HK-2 (cell line): ENCODE measurements at regions not wholly inside any gene's neighbourhood (a gene's known extent, or its start where the extent isn't known, plus 50 kb on each side); places are given as distances from the start of the nearest gene placed in this dataset.
"Not testable (repeated sequence)": the region's sequence is repeated elsewhere in the genome, so short reads cannot be mapped to it uniquely, and the experiment has no call there.

Experiments used
- DNase-seq: peaks from one replicate; pipeline ENCODE4 v3.0.0-alpha.2; 2018; ENCODE audit not compliant: unreplicated experiment

DNA sequence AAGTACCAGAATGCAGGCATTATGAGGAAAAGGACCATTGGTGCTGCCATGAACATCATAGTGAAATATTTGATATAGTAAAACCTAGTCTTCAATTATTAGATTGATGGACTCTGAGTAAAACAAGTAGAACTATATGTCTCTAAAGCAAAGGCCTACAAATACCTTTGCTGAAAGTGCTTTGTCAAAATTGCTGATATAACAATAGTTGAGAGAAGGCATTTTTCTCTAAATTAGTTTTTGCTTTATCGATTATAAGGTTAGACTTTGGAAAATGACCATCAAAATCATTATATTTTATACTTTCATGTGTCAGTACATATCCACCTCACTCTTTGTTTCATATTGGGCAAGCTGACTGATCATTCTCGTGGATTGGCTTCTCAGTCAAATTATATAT, 836.0 kb upstream of the FBXO33 start:
- no peak for DNase-seq

DNA sequence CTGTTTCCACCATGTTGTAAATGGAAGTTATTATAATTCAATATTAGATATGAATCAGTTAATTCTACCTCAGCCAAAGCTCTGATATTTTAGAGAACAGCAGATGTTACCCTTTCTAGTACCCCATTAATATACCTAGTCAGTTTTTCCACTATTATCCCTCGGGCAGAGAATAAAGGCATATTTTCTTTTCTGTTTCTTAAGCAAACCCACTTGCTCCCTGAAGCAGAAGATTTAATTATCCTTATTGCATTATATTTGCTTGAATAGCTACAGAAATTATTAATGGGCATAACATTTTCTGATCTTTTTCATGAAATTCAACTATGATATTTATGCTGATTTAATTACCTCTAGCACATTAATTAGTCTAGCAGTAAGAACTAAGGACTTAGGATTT, 832.9 kb upstream of the FBXO33 start:
- no peak for DNase-seq

DNA sequence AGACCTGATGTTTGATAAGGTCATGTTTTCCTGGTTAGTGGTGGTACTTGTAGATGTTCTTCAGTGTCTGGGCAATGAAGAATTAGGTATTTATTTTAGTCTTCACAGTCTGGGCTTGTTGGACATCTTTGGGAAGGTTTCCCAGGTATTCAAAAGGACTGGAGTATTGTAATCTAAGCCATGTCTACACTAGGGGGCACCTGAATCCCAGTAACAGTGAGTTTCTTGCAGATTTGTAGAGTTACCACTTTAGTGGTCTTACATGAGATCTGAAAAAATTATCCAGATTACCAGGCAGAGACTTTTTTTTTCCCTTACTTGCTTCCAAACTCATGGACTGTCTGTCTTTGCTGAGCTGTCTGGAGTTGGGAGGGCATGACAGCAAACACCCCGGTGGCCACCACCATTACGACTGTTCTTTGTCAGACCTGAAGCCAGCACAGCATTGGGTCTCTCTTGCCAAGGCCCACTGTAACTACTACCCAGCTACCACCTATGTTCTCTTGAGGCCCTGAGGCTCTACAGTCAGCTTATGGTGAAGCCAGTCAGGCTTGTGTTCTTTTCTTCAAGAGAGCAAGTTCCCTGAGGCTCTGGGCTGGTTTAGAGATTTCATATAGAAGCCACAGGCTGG, 820.7 kb upstream of the FBXO33 start:
- no peak for DNase-seq

DNA sequence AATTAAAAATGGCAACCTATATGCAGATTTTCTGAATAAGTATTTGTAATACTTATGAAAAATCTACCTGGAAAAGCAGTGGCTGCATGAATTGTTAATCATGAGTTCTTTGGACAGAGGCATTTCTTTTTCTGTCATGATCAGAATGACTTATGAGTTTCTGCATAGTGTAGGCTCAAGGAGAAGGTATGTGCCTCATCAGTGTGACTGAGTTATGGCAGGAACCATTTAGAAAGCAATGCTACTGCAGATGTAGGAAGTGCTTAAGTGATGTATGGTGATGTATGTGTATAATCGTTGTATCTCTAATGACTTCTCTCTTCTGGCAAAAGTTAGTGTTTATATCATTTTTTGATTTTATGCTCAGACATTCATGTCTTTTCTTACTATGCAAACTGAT, 816.4 kb upstream of the FBXO33 start:
- DNase-seq, result no peak

DNA sequence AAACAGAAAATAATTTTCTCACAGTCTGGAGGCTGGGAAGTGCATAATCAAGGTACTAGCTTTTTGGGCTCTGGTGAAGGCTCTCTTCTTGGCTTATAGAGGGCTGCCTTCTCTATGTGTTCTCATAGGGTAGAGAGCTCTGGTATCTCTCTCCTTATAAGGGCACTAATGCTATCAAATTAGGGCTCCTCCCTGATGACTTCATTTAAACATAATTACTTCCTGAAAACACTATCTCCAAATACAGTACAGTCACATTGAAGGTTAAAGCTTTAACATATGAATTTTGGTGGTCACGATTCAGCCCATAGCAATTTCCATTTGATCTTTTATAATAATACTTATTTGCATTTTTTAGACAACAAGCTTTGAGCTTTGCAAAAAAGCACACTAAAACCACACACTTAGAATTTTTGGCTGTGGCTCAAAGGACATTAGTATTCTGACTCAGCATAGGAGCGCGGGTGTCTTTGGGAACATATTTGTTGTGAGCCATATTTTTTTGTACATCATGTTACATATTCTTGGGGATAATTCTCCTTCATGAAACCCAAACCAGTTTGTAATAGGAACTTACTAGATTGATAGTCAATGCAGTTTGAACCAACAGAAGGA, 808.1 kb upstream of the FBXO33 start:
- no peak for DNase-seq

DNA sequence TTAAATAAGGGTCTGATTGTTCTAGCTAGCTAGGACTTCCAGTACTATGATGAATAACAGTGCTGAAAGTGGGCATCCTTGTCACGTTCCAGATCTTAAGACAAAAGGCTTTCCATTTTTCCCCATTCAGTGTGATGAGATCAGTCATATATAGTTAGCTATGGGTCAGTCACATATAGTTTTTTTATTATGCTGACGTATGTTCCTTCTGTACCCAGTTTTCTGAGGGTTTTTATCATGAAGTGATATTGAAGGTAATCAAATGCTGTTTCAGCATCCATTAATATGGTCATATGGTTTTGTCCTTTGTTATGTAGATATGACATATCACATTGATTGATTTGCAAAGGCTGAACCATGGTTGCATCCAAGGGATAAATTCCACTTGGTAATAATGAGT, 800.1 kb upstream of the FBXO33 start:
- no peak for DNase-seq

DNA sequence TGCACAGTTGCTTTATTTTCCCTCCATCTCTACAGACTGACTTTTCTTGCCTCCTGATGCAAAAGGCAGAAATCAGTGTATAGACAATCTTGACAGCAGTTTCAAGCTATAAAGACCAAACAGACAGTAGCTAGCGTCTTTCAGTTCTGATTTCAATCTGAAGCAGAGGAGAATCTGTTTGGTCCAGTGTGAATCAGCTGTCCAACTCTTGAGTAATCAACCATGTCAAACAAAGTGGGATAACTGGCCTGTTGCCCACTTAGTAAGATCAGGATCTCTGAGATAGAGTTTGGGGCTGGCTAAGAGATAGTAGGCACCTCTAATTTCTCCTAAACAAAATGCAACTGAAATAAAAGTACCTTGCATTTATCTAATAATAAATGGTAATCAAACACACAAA, 797.4 kb upstream of the FBXO33 start:
- DNase-seq, result no peak

DNA sequence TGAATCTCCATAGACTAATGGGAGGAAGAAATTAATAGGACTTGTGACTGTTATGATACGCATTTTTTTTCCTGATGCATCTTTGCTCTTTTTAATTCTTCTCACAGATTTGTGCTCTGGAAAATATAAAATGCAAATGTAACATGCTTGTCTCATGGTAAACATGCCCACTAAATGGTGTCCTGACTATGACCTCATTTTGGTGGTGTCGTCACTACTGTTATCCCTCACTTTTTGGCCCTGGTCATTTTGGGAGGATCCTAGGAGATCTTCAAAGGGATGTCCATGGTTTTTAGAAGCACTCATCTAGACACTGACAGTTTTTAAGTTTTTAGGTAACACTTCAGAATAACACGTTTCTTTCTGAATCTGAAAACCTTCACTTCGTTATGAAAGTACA, 790.8 kb upstream of the FBXO33 start:
- no peak for DNase-seq

DNA sequence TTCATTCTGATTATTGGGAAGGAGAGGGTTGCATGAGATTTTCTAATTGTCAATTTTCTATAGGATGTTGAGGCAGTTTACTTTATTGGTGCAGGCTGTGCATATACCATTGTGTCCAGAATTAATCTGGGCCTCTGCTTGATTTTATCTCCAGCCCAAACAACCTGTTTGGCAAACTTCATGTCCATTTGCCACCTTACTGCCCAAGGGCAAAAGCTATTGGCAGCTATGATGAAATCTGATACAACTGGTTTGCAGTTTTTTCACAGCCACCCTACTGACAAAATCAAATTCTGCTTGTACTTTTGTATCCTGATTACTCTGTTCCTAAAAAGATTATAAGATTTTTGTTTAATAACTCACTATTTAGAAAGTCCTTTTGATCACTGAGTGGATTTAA, 789.2 kb upstream of the FBXO33 start:
- DNase-seq, result no peak

DNA sequence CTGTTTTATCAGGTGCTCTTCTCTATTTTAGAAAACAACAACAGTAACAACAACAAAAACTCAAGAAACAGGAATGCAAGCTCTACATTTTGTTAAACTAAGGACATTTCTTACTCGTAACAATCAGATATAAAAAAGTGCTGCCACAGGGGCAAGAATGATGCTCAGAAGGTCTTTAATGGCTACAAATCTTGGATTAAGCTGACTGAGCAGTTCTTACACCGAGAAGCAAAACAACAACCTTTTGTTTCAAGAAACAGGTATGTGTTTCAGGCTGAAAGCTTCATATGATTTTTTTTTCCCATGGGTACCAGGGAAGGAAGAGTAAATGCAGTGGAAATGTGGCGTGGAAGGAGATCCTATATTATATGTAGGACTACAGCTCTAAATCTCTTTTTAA, 786.8 kb upstream of the FBXO33 start:
- DNase-seq, result no peak

DNA sequence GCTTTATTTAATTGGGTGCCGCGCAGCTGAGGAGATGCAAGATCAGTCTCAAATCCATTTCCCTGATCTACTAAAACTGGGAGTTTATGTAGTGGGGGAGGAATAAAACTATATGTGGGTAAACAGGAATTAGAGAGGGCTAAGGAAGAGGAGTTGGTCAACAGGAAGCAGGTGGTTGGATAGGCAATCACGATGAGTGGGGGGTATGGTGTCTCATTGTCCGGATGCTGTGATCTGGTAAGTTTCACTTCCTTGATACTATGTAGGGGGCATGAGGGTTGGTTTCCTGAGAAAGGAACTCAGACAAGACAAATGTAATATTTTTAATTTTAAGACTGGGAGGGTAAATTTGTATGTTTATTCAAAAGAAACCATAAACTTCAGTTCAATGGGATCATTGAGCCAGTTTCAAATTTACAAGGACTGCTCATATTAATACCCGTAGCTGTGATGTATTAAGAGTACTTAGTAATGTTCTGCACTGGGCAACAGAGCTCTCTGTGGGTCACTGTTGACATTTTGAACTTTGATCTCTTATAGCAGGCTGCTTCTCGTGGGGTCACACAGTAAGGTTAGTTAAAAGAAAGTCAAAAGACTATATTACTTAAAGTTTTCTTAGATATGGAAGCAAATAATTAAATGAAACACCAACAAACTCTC, 786.2 kb upstream of the FBXO33 start:
- no peak for DNase-seq

DNA sequence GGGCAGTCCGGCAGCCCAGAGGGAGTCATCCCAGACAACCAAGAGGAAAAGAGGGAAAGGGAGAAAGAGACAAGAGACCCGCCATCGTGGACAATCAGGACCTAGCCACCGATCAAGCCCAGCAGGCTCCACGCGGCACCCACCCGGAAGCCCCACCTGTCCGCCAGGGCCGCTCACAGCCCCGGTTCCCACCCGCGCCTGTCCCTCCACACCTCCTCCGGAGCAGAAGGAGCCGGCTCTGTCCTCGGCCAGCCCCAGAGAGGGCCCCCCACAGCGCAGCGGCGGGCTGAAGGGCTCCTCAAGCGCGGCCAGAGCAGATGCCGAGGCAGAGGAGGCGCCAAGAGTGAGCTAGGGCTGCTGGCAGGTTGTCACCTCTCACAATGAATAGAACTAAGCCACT, 784.7 kb upstream of the FBXO33 start:
- DNase-seq, result no peak

DNA sequence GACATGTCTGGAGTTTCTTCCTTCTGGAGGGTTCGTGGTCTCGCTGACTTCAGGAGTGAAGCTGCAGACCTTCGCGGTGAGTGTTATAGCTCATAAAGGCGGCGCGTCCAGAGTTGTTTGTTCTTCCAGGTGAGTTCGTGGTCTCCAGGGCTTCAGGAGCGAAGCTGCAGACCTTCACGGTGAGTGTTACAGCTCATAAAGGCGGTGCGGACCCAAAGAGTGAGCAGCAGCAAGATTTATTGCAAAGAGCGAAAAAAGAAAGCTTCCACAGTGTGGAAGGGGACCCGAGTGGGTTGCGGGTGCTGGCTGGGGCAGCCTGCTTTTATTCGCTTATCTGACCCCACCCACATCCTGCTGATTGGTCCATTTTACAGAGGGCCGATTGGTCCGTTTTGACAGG, 784.2 kb upstream of the FBXO33 start:
- not testable (repeated sequence) for DNase-seq

DNA sequence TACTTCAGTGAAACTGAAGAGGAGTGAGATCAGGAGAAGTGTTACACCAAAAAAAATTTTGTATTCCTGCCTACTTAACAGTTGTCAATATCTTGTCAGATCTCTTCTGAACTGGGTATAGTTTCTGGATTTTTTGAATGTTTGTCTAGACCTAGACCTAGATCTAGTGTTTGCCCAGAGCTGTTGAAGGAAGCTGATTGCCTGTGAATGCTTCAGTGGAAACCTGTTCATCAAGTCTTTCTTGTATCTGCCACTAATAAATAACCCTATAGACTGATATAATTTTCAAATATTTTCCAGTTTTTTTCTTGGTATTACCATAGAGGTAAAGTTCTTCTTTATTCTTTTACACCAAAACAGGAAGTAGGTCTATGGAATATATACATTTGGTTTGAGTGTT, 781.5 kb upstream of the FBXO33 start:
- DNase-seq, result no peak

DNA sequence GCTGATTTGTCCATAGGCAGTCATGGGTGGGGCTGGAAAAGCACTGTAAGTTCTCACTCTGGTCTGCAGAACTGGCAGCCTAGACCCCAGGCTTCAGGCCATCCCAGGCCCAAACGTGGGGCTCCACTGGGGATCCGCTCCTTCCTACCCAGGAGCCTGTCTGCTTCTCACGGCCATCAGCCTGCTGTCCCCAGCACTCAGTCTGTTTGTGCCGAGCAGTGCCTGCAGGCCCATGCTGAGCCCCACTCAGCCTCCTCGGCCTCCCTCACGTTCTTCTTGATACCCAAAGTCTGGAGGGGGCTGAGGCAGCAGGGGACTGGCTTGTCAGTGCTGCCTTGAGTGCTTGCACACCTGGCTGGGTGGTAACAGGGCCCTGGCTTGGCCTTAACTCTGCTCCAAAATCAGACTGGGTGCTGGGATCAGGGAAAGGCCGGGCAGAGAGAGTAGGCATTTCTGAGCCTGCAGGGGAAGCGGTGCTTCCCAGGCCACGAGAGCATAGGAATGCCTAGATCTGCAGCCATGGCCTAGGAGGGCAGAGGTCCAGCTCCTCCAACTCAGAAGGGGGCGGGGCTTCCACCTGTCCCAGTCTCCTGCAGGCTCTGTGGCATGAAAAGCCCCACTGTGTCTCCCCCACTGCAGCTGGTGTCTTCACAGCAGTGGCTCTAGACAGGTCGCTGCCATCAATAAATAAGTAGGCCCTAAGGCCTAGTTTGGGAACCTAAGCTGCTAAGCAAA, 772.4 kb upstream of the FBXO33 start:
- no peak for DNase-seq

DNA sequence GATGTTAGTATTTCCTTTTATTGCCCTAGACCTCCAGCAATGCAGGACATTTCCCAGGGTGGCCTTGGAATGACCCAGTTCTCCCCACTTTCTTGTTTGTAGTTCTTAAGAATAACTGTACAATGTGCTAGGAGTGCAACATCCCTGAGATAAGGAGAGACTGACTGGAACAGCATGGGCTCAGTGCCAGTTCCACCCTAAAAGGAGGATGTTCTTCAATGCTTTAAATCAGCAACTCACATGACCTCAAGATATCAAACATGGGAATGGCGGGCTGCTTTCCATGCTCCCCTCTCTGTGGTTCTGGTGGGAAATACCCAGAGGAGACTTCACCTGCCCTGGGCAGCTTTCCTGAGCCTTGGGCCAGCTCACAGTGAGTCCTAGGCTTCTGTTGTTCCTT, 766.9 kb upstream of the FBXO33 start:
- no peak for DNase-seq

DNA sequence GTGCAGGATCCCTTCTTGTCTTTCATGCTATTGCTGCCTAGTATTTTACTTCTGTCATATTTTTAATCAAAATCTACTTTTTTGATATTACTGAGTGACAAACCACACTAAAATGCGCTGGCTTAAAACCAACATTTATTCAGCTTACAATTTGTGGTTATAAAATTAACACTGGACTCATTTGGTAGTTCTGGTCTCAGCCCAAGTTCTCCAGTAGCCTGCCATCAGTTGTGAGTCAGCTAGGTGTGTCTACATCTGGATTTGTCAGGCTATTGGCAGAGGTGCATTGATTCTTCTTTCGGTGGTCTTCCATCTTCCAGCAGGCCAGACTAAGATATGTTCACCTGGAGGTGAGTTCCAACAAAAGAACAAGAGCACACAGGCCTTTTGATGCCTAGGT, 765.1 kb upstream of the FBXO33 start:
- no peak for DNase-seq

DNA sequence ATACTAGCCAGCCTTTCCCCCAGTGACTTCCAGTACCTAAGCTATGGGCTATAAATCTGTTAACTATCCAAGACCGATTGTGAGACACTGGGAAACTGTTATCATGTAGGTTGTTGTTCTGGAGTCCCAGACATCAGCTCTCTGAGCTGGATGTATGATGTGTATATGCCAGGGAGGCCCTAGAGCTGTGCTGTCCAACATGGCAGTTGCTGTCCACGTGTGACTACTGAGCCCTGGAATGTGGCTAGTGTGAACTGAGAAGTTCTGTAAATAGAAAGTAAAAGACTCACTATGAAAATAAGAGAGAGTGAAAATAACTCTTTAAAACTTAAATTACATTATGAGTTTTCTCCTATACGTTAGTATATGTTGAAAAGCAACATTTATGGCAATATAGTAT, 755.8 kb upstream of the FBXO33 start:
- DNase-seq, result peak; percentile 18

DNA sequence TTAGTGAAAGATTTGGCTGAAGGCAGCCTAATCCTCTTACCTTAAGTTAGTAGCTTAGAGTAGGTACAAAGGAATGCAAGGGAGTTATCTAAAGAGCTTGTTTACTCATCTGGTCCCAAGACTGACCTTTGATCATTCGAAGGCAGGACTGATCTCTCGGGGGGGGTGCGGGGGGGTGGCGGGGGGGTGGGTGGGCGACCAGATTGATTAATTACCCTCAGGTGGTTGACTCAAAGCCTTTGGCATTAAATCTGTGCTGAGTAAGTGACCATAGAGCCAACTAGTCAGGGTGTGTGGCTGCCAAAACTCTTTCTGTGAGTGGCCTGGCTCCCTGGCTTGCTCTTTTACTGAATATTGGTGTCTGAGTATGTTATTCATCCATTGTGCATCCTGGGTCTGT, 731.9 kb upstream of the FBXO33 start:
- no peak for DNase-seq

DNA sequence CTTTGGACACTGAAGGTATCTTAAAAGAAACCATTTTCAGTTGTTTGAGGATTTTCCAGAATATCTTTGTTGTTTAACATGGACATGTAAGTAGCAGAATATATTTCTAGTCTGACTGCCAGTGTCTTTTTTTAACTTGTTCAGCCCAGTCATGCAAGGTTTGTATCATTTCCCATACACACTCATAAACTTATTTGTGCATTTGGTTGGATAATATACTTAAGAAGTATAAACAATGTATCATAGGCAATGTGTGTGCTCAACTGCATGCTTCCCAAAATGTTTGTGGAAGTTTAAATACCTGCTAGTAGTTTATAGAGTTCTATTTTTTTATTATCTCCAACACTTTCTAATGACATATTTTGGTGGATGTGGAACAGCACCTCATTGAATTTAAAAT, 707.4 kb upstream of the FBXO33 start:
- no peak for DNase-seq

DNA sequence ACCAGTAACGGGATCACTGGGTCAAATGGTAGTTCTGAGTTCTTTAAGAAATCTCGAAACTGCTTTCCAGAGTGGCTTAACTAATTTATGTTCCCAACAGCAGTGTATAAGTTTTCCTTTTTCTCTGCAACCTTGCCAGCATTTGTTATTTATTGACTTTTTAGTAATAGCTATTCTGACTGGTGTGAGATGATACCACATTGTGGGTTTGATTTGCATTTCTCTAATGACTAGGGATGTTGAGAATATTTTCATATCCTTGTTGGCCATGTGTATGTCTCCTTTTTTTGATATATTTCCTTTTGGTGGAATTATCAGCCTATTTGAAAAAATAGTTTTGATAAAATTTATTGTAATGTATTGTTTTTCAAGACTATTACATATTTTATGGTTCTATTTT, 701.2 kb upstream of the FBXO33 start:
- no peak for DNase-seq

DNA sequence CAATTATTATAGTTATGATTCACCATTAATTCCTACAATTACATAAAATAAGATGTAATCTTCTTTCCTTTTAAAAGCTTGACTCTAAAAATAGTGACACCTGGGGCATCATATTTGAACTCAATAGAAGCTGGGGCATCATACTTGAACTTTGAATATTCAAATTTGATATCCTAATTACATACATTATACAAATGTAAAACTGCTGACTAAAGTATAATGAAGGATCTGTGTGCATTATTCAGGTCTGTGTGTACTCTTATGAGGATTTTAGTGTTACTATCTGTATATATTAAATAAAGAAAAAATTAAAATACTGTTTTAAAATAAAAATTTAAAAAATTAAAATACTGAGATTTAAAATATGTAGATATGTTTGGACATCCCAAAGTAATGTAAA, 696.9 kb upstream of the FBXO33 start:
- no peak for DNase-seq

DNA sequence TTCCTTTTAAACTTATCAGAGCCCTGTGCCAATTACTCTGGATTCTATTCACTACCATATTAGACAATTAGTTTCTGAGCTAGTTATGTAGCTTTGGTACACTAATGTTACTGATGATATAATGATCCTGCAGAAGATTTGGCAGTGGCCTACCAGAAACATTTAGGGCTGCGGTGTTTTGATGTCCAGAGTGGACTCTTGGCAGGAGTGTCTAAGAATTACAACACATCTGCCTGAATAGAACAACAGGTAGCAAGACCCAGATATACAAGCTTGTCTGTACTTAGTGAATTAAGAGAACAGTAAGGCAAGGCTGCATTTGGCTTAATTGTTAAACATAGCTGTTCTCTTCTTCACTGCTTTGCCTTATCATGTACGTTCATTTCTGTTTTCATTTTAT, 691.6 kb upstream of the FBXO33 start:
- no peak for DNase-seq
